Left cardiac atrium (tissue), 4 donors: ENCODE measurements at regions not wholly inside any gene's neighbourhood (a gene's known extent, or its start where the extent isn't known, plus 50 kb on each side); places are given as distances from the start of the nearest gene placed in this dataset.
"Not testable (repeated sequence)": the region's sequence is repeated elsewhere in the genome, so short reads cannot be mapped to it uniquely, and the experiment has no call there.

Experiments
- ATAC-seq, 2 donors: fragments of 200-7000 bp; cut with Tn5 transposase; one replicate each; pipeline ENCODE4 v1.9.1; 2020; ENCODE audit warnings: mild to moderate bottlenecking in 2 of 2, moderate library complexity in 2 of 2
- DNase-seq: peaks from one replicate; pipeline ENCODE4 v3.0.0-alpha.2; 2020
- intact Hi-C, 2 donors: fragments of 100-400 bp; cut with DNase I; formaldehyde crosslinking; loops; one replicate each; pipeline versions ENCODE4 v1.14.1 to v1.15.1; 2022 to 2023
- donor health status: DM: no; HTN: yes; CAD: no.
- donor health status: DM: no; HTN: yes; CAD: no; lungs with severe emphysema.
- donor health status: DM: yes; HTN: yes; CAD: no.
- donor health status: Dilated cardiomyopathy.

GRCh38 chr3:5750091-5750490 is 562.6 kb downstream of the EDEM1 start:
- DNase-seq (no peak), ATAC-seq (no peak)
- intact Hi-C loops = no loop called here

- ATAC-seq (no peak), DNase-seq (no peak)
- intact Hi-C loops = no loop called here
Measured at GRCh38 chr3:5750874-5751640, 563.5 kb downstream of the EDEM1 start.

GRCh38 chr3:5754602-5755001 is 567.1 kb downstream of the EDEM1 start:
- DNase-seq (no peak), ATAC-seq (no peak)
- intact Hi-C loops = no loop called here

GRCh38 chr3:5756443-5756842 is 568.9 kb downstream of the EDEM1 start:
- DNase-seq (no peak), ATAC-seq (no peak)
- intact Hi-C loops = no loop called here

GRCh38 chr3:5757213-5757804 is 569.8 kb downstream of the EDEM1 start:
- intact Hi-C loops = no loop called here
- ATAC-seq = no peak
- no peak for DNase-seq

- no peak for ATAC-seq
- DNase-seq = no peak
- intact Hi-C loops = no loop called here
Measured at GRCh38 chr3:5758699-5759098, 571.2 kb downstream of the EDEM1 start.

GRCh38 chr3:5762506-5762905 is 575.0 kb downstream of the EDEM1 start:
- intact Hi-C loops = no loop called here
- no peak for ATAC-seq
- no peak for DNase-seq

- DNase-seq (no peak), ATAC-seq (no peak)
- intact Hi-C loops = no loop called here
Measured at GRCh38 chr3:5766848-5767247, 579.3 kb downstream of the EDEM1 start.

GRCh38 chr3:5767304-5767703 is 579.8 kb downstream of the EDEM1 start:
- intact Hi-C loops = no loop called here
- no peak for DNase-seq
- no peak for ATAC-seq

GRCh38 chr3:5768281-5768945 is 580.9 kb downstream of the EDEM1 start:
- intact Hi-C loops = no loop called here
- ATAC-seq (no peak), DNase-seq (no peak)

- no peak for DNase-seq
- intact Hi-C loops = no loop called here
- ATAC-seq = no peak
Measured at GRCh38 chr3:5769825-5770224, 582.3 kb downstream of the EDEM1 start.

- intact Hi-C loops = no loop called here
- no peak for DNase-seq
- ATAC-seq = no peak
Measured at GRCh38 chr3:5774337-5774736, 586.8 kb downstream of the EDEM1 start.

GRCh38 chr3:5775100-5775499 is 587.6 kb downstream of the EDEM1 start:
- intact Hi-C loops, ATAC-seq, DNase-seq: not testable (repeated sequence)

GRCh38 chr3:5784690-5785089 is 597.2 kb downstream of the EDEM1 start:
- intact Hi-C loops = no loop called here
- DNase-seq (no peak), ATAC-seq (no peak)

- ATAC-seq (peak in 1 of 2 donors; percentile 63), DNase-seq (peak; percentile 24)
- intact Hi-C loops = no loop called here
Measured at GRCh38 chr3:5787861-5788488, 600.5 kb downstream of the EDEM1 start.

- ATAC-seq = no peak
- intact Hi-C loops = no loop called here
- DNase-seq = no peak
Measured at GRCh38 chr3:5788496-5788895, 601.0 kb downstream of the EDEM1 start.

GRCh38 chr3:5791558-5791957 is 604.1 kb downstream of the EDEM1 start:
- DNase-seq (no peak), ATAC-seq (no peak)
- intact Hi-C loops = no loop called here

- no peak for ATAC-seq
- intact Hi-C loops = no loop called here
- DNase-seq = no peak
Measured at GRCh38 chr3:5796541-5796940, 609.0 kb downstream of the EDEM1 start.

GRCh38 chr3:5798809-5799208 is 611.3 kb downstream of the EDEM1 start:
- ATAC-seq (no peak), DNase-seq (no peak)
- intact Hi-C loops = no loop called here

GRCh38 chr3:5799398-5799797 is 611.9 kb downstream of the EDEM1 start:
- ATAC-seq = no peak
- no peak for DNase-seq
- intact Hi-C loops = no loop called here
